Immature natural killer cell (primary cell): ENCODE measurements at regions not wholly inside any gene's neighbourhood (a gene's known extent, or its start where the extent isn't known, plus 50 kb on each side); places are given as distances from the start of the nearest gene placed in this dataset.
"Not testable (repeated sequence)": the region's sequence is repeated elsewhere in the genome, so short reads cannot be mapped to it uniquely, and the experiment has no call there.

Source experiments
- DNase-seq, 3 donors: peaks; one replicate each; pipeline ENCODE4 v3.0.0; 2022; ENCODE audit warnings: mixed read lengths in 1 of 3
- H3K27ac Mint-ChIP-seq, 6 donors: one replicate each; pipeline ENCODE4 v1.8.0; 2020; ENCODE audit warnings: mixed read lengths in 6 of 6, mild to moderate bottlenecking in 5 of 6, inconsistent platforms in 4 of 6, moderate library complexity in 3 of 6
- H3K27me3 Mint-ChIP-seq, 3 donors: one replicate each; pipeline ENCODE4 v1.8.0; 2020 to 2021; ENCODE audit warnings: low read depth in 3 of 3, mild to moderate bottlenecking in 3 of 3, mixed read lengths in 3 of 3, moderate library complexity in 3 of 3, inconsistent platforms in 1 of 3
- H3K36me3 Mint-ChIP-seq, 3 donors: one replicate each; pipeline ENCODE4 v1.8.0; 2020; ENCODE audit warnings: mixed read lengths in 3 of 3, inconsistent platforms in 2 of 3, mild to moderate bottlenecking in 2 of 3
- H3K4me1 Mint-ChIP-seq, 2 donors: one replicate each; pipeline ENCODE4 v1.8.0; 2020; ENCODE audit warnings: inconsistent platforms in 2 of 2, mild to moderate bottlenecking in 2 of 2, mixed read lengths in 2 of 2, moderate library complexity in 1 of 2
- H3K4me3 Mint-ChIP-seq, 5 donors: one replicate each; pipeline ENCODE4 v1.8.0; 2020; ENCODE audit warnings: mild to moderate bottlenecking in 5 of 5, mixed read lengths in 5 of 5, inconsistent platforms in 3 of 5, moderate library complexity in 3 of 5
- H3K9me3 Mint-ChIP-seq, 6 donors: one replicate each; pipeline ENCODE4 v1.8.0; 2020; ENCODE audit warnings: mild to moderate bottlenecking in 6 of 6, mixed read lengths in 6 of 6, inconsistent platforms in 4 of 6, moderate library complexity in 3 of 6

DNA sequence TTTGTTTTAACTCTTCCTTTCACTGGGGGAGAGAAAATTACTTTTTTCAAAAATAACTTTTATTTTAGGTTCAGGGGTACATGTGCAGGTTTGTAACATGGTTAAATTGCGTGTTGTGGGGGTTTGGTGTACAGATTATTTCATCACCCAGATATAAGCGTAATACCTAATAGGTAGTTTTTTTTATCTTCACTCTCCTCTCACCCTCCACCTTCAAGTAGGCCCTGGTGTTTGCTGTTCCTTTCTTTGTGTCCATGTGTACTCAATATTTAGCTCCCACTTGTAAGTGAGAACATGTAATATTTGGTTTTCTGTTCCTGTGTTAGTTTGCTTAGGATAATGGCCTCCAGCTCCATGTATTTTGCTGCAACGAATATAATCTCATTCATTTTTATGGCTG lies 389.5 kb upstream of the PCSK5 start:
- not testable (repeated sequence) for DNase-seq, H3K36me3 Mint-ChIP-seq, H3K4me1 Mint-ChIP-seq, H3K27me3 Mint-ChIP-seq, H3K4me3 Mint-ChIP-seq, H3K27ac Mint-ChIP-seq, H3K9me3 Mint-ChIP-seq

GRCh38 chr9:75504721-75505120 lies 385.8 kb upstream of the PCSK5 start:
- no peaks in the 10 kb centered on the region for H3K36me3 Mint-ChIP-seq
- H3K9me3 Mint-ChIP-seq, result peaks cover 0 to 14% (median 5%) of the 10 kb centered on the region in 6 donors
- no peak overlapping the region for H3K27ac Mint-ChIP-seq
- DNase-seq, result no peak
- H3K4me3 Mint-ChIP-seq, result no peak overlapping the region
- no peaks in the 10 kb centered on the region for H3K4me1 Mint-ChIP-seq
- peaks cover 0 to 2% (median 0%) of the 10 kb centered on the region in 3 donors for H3K27me3 Mint-ChIP-seq

DNA sequence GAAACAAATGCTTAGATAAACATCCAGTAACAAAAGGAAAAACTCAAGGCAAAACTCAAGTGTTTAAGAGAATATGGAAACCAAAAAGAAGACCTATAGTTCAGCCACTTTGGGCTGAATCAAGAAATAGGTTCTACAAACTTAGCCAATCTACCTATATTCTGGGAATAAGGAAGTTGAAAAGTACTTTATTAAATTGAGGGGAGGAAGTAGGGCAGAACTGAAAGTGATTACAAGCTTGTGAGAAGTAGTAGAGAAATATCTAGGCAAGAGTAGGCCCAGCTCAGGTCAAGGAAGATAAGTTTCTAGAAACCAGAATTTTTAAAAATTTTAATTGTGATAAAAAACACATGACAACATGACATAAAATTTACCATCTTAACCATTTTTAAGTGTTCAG lies 384.8 kb upstream of the PCSK5 start:
- Mint-ChIP-seq H3K4me3 (no peak overlapping the region), H3K9me3 (peaks cover 0 to 10% (median 5%) of the 10 kb centered on the region in 6 donors), H3K36me3 (no peaks in the 10 kb centered on the region), H3K27me3 (peaks cover 0 to 2% (median 0%) of the 10 kb centered on the region in 3 donors), H3K4me1 (no peaks in the 10 kb centered on the region), H3K27ac (no peak overlapping the region)
- DNase-seq, result no peak

- peaks cover 2 to 6% (median 2%) of the 10 kb centered on the region in 3 donors for H3K27me3 Mint-ChIP-seq
- no peak overlapping the region for H3K27ac Mint-ChIP-seq
- H3K4me3 Mint-ChIP-seq, result no peak overlapping the region
- no peaks in the 10 kb centered on the region for H3K36me3 Mint-ChIP-seq
- DNase-seq, result no peak
- peaks cover 0 to 12% (median 5%) of the 10 kb centered on the region in 6 donors for H3K9me3 Mint-ChIP-seq
- H3K4me1 Mint-ChIP-seq, result no peaks in the 10 kb centered on the region
Measured at GRCh38 chr9:75529463-75529862, 361.0 kb upstream of the PCSK5 start.

GRCh38 chr9:75531588-75531987 lies 358.9 kb upstream of the PCSK5 start:
- H3K27ac Mint-ChIP-seq, result no peak overlapping the region
- no peak for DNase-seq
- no peaks in the 10 kb centered on the region for H3K36me3 Mint-ChIP-seq
- no peak overlapping the region for H3K4me3 Mint-ChIP-seq
- H3K4me1 Mint-ChIP-seq, result no peaks in the 10 kb centered on the region
- peaks cover 2 to 6% (median 2%) of the 10 kb centered on the region in 3 donors for H3K27me3 Mint-ChIP-seq
- H3K9me3 Mint-ChIP-seq, result peaks cover 0 to 6% (median 2%) of the 10 kb centered on the region in 6 donors

- DNase-seq, result no peak
- Mint-ChIP-seq H3K27me3 (peaks cover 0 to 6% (median 2%) of the 10 kb centered on the region in 3 donors), H3K36me3 (no peaks in the 10 kb centered on the region), H3K4me1 (no peaks in the 10 kb centered on the region), H3K4me3 (no peak overlapping the region), H3K9me3 (peaks cover 0 to 4% (median 0%) of the 10 kb centered on the region in 6 donors), H3K27ac (no peak overlapping the region)
Measured at GRCh38 chr9:75532233-75533050, 358.0 kb upstream of the PCSK5 start.

DNA sequence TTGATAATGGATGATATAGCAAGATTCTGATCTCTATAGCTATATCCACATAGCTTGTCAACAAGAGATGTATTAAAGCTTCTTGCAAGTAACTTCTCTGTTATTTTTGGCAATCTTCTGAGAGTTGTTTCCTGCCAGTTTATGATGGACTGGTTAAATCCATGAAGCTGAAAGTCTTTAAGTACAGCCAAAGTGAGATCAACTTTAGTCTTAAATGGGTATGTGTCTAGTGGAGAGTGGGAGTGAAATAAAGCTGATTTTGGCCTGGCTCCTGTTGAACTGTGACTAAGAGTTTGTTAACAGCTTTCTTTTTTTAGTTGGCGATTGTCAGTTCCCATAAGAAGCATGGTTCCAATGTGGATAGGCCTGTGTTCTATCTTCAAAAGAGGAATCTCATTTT lies 350.9 kb upstream of the PCSK5 start:
- no peaks in the 10 kb centered on the region for H3K36me3 Mint-ChIP-seq
- peaks cover 0 to 2% (median 0%) of the 10 kb centered on the region in 3 donors for H3K27me3 Mint-ChIP-seq
- H3K4me3 Mint-ChIP-seq, result no peak overlapping the region
- DNase-seq, result no peak
- no peaks in the 10 kb centered on the region for H3K4me1 Mint-ChIP-seq
- no peak overlapping the region for H3K27ac Mint-ChIP-seq
- H3K9me3 Mint-ChIP-seq, result peaks cover 0 to 12% (median 1%) of the 10 kb centered on the region in 6 donors

- Mint-ChIP-seq H3K9me3 (peaks cover 0 to 12% (median 1%) of the 10 kb centered on the region in 6 donors), H3K27ac (no peak overlapping the region), H3K4me1 (no peaks in the 10 kb centered on the region)
Measured at GRCh38 chr9:75540185-75540584, 350.3 kb upstream of the PCSK5 start.

GRCh38 chr9:75541734-75542133 lies 348.7 kb upstream of the PCSK5 start:
- Mint-ChIP-seq H3K27me3 (peaks cover 0 to 2% (median 0%) of the 10 kb centered on the region in 3 donors), H3K36me3 (no peaks in the 10 kb centered on the region), H3K27ac (no peak overlapping the region), H3K9me3 (peaks cover 0 to 12% (median 1%) of the 10 kb centered on the region in 6 donors), H3K4me3 (no peak overlapping the region), H3K4me1 (no peaks in the 10 kb centered on the region)
- DNase-seq, result no peak

More at GRCh38 chr9:75540185-75540584, 350.3 kb upstream of the PCSK5 start:
- Mint-ChIP-seq H3K27me3 (peaks cover 0 to 2% (median 0%) of the 10 kb centered on the region in 3 donors), H3K36me3 (no peaks in the 10 kb centered on the region), H3K4me3 (no peak overlapping the region)
- no peak for DNase-seq

DNA sequence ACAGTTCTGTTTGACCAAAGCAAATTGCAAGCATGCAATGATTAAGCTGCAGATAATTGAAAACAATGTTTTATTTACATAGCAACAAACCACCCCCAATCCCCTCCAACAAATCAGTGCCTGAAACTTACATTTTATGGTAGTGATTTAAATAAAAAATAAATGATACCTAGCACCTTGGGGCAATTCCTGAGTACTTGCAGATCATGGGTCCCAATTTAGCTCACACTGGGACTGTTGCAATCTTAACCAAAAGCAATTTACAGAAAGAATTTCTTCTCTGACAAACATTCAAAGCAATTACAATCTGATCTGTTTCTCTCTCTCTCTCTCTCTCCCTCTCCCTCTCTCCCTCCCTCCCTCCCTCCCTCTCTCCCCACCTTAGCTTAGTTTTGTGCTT lies 345.7 kb upstream of the PCSK5 start:
- peaks cover 0 to 9% (median 0%) of the 10 kb centered on the region in 6 donors for H3K9me3 Mint-ChIP-seq
- H3K4me3 Mint-ChIP-seq, result no peak overlapping the region
- H3K27ac Mint-ChIP-seq, result no peak overlapping the region
- no peaks in the 10 kb centered on the region for H3K36me3 Mint-ChIP-seq
- no peak for DNase-seq
- H3K27me3 Mint-ChIP-seq, result peaks cover 0 to 2% (median 2%) of the 10 kb centered on the region in 3 donors
- no peaks in the 10 kb centered on the region for H3K4me1 Mint-ChIP-seq

GRCh38 chr9:75545287-75545686 lies 345.2 kb upstream of the PCSK5 start:
- peaks cover 0 to 2% (median 2%) of the 10 kb centered on the region in 3 donors for H3K27me3 Mint-ChIP-seq
- no peaks in the 10 kb centered on the region for H3K36me3 Mint-ChIP-seq
- H3K27ac Mint-ChIP-seq, result no peak overlapping the region
- H3K4me3 Mint-ChIP-seq, result no peak overlapping the region
- peaks cover 0 to 14% (median 0%) of the 10 kb centered on the region in 6 donors for H3K9me3 Mint-ChIP-seq
- DNase-seq, result no peak
- no peaks in the 10 kb centered on the region for H3K4me1 Mint-ChIP-seq

- H3K27ac Mint-ChIP-seq, result no peak overlapping the region
Measured at GRCh38 chr9:75548871-75549270, 341.6 kb upstream of the PCSK5 start.

GRCh38 chr9:75551861-75552260 lies 338.6 kb upstream of the PCSK5 start:
- H3K4me3 Mint-ChIP-seq, result no peak overlapping the region
- H3K27me3 Mint-ChIP-seq, result peaks cover 0 to 2% (median 0%) of the 10 kb centered on the region in 3 donors
- H3K36me3 Mint-ChIP-seq, result no peaks in the 10 kb centered on the region
- no peak overlapping the region for H3K27ac Mint-ChIP-seq
- H3K9me3 Mint-ChIP-seq, result peaks cover 0 to 16% (median under 1%) of the 10 kb centered on the region in 6 donors
- DNase-seq, result no peak
- no peaks in the 10 kb centered on the region for H3K4me1 Mint-ChIP-seq

More at GRCh38 chr9:75548871-75549270, 341.6 kb upstream of the PCSK5 start:
- Mint-ChIP-seq H3K9me3 (peaks cover 0 to 16% (median 0%) of the 10 kb centered on the region in 6 donors), H3K36me3 (no peaks in the 10 kb centered on the region), H3K4me1 (no peaks in the 10 kb centered on the region), H3K27me3 (peaks cover 0 to 2% (median 0%) of the 10 kb centered on the region in 3 donors), H3K4me3 (no peak overlapping the region)
- DNase-seq, result no peak

DNA sequence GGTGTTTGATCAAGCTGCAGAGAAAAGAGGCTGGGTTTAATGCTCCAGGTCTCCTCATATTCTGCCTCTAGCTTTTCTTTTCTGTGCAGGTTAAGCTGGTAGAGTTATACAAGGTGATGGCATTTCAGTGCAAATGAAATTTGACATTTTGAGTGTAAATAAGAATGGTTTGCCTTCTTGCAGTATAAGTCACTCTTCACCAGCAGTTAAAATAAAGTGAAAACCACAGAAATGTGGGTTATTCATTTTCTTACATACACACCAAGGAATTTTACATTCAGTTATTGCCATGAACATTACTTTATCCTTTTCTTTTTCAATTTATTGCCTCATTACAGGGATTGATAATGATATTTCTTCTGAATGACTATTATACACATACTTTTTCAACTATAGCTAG lies 337.5 kb upstream of the PCSK5 start:
- Mint-ChIP-seq H3K4me1 (no peaks in the 10 kb centered on the region), H3K27ac (no peak overlapping the region), H3K9me3 (peaks cover 0 to 16% (median under 1%) of the 10 kb centered on the region in 6 donors)

More for the DNA sequence above, 337.5 kb upstream of the PCSK5 start:
- Mint-ChIP-seq H3K4me3 (no peak overlapping the region), H3K36me3 (no peaks in the 10 kb centered on the region), H3K27me3 (peaks cover 0 to 3% (median 0%) of the 10 kb centered on the region in 3 donors)
- DNase-seq, result no peak
